GM21576 (cell line): ENCODE measurements at regions not wholly inside any gene's neighbourhood (a gene's known extent, or its start where the extent isn't known, plus 50 kb on each side); places are given as distances from the start of the nearest gene placed in this dataset.
A peak's percentile ranks its signal among the peaks of the same experiment; 100 is the strongest.
"Not testable (repeated sequence)": the region's sequence is repeated elsewhere in the genome, so short reads cannot be mapped to it uniquely, and the experiment has no call there.

Experiments used
- ATAC-seq: cut with Tn5 transposase; IDR thresholded peaks from one replicate; pipeline ENCODE4 v1.9.1; 2021; ENCODE audit warnings: mild to moderate bottlenecking, moderate library complexity; ENCODE audit not compliant: unreplicated experiment

DNA sequence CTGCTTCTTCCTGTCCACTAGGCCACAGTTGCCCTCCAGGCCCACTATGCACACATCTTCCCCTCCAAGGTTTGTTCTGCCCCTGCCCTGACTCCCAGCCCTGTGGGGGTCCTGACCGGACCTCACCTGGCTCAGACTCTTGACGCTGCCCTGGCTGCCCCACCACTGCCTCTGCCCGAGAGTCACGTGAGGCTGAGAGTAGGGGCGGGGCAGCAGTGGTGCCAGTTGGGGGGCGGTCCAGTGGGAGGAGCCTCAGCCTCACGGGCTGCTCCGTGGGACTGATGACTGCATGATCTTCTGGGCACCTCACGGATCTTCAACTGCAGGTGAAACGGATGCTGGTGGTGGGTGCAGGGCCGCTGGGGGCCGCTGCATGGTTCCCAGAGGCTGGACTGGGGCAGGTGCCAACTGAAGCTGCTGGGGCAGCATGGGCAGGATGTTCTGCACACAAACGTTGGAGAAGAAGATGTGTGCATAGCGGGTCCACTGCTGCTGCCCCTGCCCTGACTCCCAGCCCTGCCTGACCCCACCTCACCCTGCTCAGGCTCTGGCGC, 77.6 kb downstream of the HHIPL2 start:
- not testable (repeated sequence) for ATAC-seq

DNA sequence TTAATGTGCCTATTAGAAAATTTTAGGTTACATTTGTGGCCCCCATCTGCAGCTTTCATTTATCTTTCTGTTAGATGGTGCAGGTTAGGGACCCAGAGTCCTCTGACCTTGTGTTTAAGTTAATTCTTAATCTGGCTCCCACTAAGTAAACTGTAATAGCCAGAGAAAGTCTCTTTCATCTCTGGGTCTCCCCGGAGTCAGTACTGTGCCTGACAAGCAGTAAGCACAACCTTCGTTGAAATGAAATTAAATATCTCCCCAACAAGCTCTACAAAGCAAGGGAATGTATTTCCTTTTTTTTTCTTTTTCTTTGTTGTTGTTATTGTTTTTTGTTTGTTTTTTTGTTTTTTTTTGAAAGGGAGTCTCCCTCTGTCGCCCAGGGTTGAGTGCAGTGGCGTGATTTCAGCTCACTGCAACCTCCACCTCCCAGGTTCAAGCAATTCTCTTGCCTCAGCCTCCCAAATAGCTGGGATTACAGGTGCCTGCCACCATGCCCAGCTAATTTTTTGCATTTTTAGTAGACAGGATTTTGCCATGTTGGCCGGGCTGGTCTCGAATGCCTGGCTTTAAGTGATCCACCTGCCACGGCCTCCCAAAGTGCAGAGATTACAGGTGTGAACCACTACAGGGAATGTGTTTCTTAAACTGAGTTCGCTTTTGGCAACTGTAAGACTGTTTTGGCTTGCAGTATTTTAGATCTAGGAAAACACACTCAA, 81.6 kb downstream of the HHIPL2 start:
- ATAC-seq, result no peak

DNA sequence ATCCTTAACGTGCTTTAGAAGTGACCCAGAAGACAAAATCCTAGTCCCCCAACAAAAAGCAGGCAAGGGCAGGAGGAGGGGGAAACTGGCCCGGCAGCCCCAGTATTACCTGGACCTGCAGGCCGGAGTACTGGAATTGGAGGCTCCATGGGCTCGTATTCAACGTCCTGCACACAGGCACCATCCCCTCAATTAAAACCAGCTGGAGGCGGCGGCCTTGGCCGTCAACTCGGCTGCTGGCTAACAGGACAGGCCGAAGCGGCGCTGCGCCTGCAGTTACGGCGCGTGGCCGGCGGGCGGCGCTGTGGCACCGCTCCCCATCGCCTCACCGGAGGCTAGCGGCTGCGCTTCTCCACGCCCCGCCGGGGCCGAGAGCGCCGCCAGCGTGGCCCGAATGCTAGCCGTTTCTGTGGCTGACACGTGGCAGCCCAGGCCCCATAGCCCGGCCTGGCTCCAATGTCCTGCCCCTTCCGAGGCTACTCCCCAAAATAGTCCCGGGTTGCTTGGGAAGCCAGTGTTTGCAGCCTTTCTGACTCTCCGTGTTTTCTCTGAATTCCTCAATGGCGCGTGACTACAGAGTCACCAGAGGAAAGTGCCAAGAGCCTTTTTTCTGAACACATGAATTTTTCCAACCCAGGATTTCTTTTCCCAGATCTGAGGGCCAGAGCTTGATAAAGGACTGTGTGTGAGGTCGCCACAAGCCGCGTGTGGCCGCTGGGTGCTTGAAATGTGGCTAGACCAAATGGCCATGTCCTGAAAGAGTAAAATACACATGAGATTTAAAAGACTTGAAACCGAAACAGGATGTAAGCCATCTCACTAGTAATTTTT, 82.5 kb downstream of the HHIPL2 start:
- peak; percentile 88 for ATAC-seq

DNA sequence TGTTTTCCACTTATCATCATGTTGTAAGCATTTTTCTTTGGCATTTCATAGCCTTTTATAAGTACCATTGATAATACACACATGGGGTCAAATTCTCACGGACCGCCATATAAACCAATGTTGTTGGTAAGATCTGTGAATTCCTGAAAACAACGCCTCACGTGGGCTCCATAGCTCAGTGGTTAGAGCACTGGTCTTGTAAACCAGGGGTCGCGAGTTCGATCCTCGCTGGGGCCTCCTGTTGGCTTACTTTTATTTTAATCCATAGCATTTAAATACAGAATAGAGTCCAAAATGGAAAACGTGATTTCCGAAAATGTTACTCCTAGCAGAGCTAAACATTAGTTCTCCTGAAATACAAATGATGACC, 83.1 kb downstream of the HHIPL2 start:
- peak; percentile 37 for ATAC-seq

DNA sequence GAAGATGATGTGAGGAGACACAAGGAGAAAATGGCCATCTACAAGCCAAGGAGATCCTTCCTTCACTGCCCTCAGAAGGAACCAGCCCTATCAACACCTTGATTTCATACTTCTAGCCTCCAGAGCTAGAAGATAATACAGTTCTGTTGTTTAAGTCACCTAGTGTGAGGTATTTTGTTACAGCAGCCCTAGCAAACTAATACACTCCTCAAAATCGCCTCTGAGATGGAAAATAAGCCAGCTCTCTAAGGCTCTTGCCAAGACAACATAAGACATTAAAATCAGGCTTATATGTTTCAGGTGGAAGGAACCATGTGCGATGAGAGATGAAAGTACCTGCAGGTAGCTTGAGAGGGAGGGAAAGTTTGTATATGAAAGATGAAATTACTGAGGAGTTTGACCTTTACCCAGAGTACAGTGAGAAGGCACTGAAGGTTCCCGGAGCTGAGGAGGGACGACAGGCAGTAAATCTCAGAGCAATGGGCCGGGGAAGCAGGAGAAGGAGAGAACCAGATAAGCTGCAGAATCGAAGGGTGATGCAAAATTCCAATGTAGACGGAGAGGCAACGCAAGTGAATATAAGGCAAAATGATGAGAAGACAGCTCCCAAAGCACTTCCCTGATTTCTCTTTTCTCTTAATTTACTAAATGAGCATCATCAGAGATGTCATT, 84.7 kb downstream of the HHIPL2 start:
- no peak for ATAC-seq

DNA sequence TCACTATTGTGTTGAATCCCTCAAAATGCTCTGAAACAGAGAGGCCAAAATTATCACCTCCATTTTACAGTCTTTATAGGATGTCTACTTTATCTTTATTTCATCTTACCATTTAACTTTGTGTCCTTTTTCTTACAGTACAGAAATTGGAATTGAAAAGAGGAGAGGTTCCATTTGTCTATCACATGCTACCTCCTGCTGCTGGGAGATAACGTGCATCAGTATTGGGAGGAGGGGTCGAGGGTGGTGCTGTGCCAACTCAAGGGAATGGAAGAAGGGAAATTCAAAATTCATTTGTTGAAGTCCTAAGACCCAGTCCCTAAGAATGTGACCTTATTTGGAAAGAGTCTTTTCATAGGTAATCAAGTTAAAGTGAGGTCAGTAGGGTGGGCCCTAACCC, 85.3 kb downstream of the HHIPL2 start:
- no peak for ATAC-seq

DNA sequence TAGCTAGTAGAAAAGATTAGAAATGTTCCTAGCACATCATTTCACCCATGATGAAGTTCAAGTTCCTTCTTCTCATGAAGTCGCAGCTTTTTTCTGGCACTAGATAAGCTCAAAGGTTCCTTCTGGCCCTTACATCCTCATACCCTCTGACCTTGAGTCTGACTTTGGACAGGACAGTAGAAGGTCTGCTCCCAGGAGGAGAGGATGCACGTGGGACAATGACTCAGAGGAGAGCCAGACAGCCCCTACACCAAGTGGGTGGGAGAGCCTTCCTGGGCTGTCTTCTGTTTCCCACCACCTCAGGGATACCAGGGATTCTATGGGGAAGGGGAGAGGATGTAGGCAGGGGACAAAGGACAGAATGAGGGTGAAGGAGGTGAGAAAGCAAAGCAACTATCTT, 86.0 kb downstream of the HHIPL2 start:
- ATAC-seq, result no peak

DNA sequence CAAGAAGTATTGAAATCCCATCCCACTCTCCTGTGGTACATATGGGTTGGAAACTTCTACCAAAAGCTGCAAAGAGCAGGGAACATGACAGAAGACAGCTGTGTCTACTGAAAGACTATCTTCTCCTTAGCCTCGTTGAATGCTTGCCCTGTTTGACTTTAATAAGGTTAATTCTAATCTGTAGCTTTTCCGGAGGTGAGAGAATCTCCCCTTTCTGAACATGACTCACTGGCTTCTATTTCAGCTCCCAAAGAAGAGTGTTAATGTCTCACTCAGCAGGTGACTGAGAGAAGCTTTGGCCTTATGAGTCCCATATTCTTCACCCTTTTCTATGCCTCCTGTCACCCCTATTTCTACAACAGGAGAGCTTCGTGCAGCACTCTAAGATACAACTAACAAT, 88.3 kb downstream of the HHIPL2 start:
- ATAC-seq, result no peak

DNA sequence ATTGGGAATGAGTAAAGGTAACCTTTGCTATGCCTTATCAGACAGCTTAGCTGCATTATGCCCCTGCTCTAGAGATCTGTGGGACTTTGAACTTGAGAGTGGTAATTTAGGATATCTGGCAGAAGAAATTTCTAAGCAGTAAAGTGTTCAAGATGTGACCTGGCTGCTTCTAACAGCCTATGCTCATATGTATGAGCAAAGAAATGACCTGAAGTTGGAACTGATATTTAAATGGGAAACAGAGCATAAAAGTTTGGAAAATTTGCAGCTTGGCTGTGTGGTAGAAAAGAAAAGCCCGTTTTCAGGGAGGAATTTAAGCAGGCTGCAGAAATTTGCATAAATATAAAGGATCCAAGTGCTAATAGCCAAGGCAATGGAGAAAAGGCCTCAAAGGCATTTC, 90.4 kb downstream of the HHIPL2 start:
- ATAC-seq, result no peak

DNA sequence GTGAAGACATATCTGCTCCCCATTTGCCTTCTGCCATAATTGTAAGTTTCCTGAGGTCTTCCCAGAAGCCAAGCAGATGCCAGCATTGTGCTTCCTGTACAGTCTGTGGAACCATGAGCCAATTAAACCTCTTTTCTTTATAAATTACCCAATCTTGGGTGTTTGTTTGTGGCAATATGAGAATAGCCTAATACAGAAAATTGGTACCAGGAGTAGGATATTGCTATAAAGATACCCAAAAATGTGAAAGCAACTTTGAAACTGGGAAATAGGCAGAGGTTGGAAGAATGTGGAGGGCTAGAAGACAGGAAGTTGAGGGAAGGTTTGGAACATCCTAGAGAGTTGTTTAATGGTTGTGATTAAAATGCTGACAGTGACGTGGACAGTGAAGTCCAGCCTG, 90.8 kb downstream of the HHIPL2 start:
- ATAC-seq, result no peak

DNA sequence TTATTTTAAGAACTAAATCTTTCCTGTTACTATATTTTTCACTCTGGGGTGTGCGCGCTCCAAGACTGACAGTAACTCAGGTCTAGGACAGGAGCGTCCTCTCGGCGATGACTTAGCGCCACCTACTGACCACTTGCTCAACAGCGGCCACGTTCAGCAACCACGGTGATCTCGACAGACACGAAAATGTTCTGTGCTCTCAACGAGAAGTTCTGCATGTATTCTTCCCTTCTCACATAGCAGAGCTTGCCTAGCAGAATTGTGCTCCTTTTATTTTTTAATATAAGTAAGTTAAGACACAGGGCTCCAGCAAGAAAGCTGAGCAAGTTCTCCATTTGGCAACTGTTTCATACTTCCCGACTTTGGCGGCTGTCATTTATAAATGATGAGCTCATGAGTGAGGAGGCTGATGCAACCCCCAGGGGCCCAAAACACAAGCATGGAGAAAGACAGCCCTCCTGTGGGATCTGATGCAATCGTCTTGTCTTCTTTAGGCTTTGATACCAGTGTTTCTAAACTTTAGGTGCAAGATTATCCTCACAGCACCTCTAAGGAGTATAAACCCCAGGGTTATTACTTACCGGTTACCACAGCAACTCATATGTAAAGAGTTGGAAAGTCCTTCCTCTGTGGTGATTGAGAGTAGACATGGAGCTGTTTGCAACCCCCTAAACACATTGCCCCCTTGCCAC, 92.6 kb downstream of the HHIPL2 start:
- peak; percentile 97 for ATAC-seq

DNA sequence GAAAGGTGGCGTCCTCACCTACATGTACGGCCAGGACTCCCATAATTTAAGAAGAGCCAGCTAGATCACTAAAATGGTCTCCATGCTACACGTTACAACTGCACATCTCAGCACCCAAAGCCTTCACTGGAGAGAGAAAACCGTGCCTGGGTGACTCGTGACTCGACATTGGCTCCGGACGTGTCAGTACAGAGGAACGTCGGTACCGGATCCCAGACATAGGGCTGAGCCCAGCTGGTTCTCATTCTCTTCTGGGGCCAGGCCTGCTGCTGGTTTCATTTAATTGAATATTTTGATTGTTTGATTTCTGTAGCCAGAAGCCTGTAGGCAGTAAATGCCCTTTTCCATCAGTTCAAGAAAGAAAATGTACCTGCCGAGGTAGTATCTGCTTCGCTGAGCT, 93.1 kb downstream of the HHIPL2 start:
- ATAC-seq, result no peak

DNA sequence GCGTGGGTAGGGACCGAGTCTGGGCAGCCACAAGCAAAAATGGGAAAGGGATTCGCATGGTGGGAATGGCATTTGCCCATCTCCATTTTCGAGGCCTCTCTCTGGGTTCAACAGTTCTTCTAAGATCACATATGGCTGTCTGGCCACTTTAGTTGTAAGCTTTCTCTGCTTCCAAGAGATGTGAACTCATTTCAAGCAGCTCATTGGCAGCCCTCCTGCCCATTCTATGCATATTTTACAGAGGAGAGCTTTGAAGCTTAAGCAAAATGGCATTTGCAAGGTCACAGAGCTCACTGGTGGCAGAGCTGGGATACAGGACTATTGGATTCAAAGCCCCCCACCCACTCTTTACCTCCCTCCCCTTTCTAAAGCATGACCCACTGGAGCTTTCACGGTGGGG, 93.7 kb downstream of the HHIPL2 start:
- ATAC-seq, result no peak

DNA sequence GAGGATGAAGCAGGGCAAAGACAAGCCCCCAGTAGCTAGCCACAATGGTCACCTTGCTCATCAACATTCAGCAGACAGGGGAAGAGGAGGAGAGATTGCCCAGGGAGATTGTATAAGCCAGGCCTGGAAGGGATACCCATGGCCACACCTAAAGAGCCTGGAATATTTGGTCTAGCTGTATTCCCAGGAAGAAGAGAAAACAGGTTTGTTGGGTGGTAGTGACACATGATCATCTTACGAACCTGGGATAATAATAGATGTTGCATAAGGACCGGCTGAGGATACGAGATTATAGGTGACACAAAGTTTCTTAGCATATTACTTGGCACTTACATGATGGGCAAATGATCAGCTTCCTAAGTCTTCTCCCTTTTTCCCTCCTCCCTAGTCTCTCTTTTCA, 95.9 kb downstream of the HHIPL2 start:
- ATAC-seq, result no peak

DNA sequence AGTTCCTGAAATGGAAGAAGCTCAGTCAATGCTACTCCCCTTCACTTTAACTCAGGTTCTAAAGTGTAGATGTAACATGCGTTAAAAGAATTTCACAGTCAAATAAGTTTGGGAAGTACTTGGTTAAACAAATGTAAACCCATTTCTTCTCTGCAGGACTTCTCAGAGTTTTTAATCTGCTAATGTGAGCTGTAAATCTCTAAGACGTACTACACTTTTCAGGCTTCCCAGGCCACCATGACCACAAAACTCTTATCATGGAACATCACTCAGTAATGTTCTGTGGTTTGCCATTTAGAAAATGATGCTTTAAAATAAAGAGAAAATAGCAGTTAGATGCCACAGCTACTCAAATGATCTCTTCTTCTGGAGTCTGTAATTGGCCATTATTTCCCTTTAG, 104.3 kb downstream of the HHIPL2 start:
- no peak for ATAC-seq

DNA sequence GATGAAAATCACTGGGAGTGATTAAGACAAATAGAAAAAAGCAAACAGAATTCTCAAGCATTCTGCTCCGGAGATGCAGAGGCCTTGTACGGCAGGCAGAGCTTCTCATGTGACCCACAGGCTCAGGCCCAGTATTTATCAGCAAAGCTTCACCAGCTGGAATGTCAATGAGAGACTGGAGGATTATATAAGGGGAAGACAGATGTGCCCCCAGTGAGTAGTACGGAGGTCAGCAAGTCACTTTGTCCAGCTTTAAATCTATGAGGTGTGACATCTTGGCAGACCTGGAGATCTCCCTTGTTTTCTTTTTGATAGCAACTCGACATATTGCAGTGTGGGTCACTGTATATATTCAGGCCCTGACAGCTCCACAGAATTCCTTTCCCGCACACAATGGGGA, 106.8 kb downstream of the HHIPL2 start:
- no peak for ATAC-seq

DNA sequence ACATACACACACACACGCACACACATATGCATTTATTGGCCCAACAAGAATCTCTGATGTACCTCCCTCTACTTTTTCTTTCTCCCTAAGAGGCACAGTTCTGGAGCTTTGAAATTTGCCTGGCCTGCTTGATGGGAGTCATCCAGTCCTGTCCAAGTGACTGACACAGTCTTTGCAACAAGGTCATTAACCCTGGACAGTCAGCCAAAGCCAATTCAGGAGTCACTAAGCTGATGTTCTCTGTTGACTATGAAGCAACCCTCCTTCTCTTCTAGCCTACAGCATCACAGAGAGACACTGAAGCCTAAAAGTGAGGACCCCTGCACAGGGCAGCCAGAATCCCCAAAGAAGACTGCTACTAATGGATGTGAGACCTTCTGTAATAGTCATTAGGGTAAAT, 123.1 kb downstream of the HHIPL2 start:
- no peak for ATAC-seq

DNA sequence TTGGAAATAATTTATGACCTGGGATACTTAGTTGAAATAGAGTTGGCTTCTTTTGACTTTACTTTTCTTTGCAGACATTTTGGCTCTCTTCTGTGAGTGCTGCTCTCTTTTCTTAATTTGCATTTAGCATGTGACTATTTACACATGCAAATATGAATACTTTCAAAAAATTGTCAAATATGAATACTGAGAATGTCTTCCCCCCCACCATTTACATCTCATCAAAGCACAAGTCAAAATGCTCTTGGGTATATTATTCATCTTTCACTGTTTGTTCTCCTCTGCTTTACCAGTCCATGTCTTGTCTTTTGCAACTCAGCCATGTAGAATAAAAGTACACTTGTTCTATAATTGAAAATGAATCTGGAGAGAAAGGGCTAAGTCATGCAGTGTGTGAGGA, 126.5 kb downstream of the HHIPL2 start:
- no peak for ATAC-seq

DNA sequence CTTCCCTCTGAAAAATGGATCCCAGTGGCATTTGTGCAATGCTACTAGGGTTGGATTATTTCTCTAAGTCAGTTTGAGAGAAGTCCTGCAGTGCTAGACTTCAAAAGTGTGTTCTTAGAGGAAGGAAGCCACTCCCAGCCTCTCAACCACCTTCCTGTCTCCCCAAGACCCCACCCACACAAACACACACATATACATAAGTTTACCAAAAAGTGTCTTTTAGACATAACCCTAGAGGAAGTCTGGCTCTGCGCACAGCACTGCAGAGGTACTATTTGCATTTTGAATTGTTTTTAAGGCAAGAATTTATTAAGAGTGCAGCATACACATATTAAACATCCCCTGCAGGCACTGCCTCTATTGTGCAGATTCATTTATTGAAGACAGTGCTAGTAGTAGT, 127.3 kb downstream of the HHIPL2 start:
- ATAC-seq, result no peak

DNA sequence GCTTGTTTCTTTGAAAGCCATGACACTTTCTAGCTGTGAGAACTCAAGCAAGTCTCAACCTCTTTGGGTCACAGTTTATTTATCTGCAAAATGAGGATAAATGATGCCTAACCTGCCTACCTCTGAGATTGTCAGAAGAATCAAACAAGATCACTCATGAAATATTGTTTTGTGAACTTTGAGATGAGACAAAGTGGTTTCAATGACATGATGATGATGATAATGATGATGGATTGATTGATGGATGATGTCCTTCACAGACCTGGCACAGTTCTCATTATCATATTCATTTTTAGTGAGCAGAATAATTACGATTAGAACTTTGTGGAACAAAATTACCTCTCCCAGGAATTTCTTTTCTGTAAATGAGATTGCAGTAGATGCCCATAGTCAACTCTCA, 129.2 kb downstream of the HHIPL2 start:
- no peak for ATAC-seq

DNA sequence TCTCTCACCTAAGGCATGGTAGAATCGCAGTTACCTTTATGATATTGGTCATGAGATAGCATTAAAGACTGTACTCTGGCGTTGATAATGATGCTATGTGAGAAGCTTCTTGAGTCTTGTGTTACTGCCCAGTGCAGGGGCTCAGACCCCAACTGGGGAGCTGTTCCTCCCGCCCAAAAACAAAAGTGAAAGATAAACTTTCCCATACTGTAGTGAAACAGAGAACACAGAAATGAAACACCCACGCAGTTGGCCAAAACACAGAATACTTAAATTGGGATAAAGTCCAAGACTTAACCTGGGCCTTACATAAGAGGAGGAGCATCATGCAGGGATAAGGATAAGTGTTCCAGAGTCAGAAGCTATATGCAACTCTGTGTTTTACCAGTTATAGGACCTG, 130.6 kb downstream of the HHIPL2 start:
- ATAC-seq, result peak; percentile 56
